A549 (cell line): ENCODE measurements at regions not wholly inside any gene's neighbourhood (a gene's known extent, or its start where the extent isn't known, plus 50 kb on each side); places are given as distances from the start of the nearest gene placed in this dataset.
"Not testable (repeated sequence)": the region's sequence is repeated elsewhere in the genome, so short reads cannot be mapped to it uniquely, and the experiment has no call there.

Source experiments
- ATAC-seq, 2 experiments: fragments of 200-7000 bp in 1 of 2; fragments of >200 bp in 1 of 2; cut with Nextera tagmentation in 1 of 2; cut with Tn5 transposase in 1 of 2; 3 replicates each; pipeline versions ENCODE4 v1.8.0 to v1.9.1; 2018 to 2020; ENCODE audit warnings: mild to moderate bottlenecking in 1 of 2, moderate library complexity in 1 of 2
- CTCF ChIA-PET: fragments of 300-600 bp; sonication (Branson Sonifier 250); formaldehyde crosslinking; extraction: SDS; loops from one replicate; lab custom pipeline; 2021; ENCODE audit warnings: antibody characterized with exemption, inconsistent platforms; lab: Yijun Ruan, JAX
- POLR2A ChIA-PET: fragments of 350-600 bp; formaldehyde crosslinking; extraction: SDS; loops from one replicate; lab custom pipeline; 2021; ENCODE audit warnings: antibody characterized with exemption, inconsistent platforms; lab: Yijun Ruan, JAX
- DNase-seq, 2 experiments: peaks; one replicate each; pipeline versions ENCODE4 v3.0.0 to v3.0.0-alpha.2; 2011 to 2016; ENCODE audit warnings: low read depth in 1 of 2, low spot score in 1 of 2
- FAIRE-seq: peaks from 2 replicates; lab custom pipeline; 2011; peaks lifted over from hg19 to GRCh38; lab: Jason Lieb, UNC
- H3K27ac ChIP-seq, 2 experiments: fragments of >200 bp; sonication (Bioruptor Twin); formaldehyde crosslinking; 3 replicates each; pipeline ENCODE4 v1.5.1; 2016 to 2017
- H3K4me1 ChIP-seq: fragments of >200 bp; sonication (Bioruptor Twin); formaldehyde crosslinking; 3 replicates; pipeline ENCODE4 v1.6.1; 2016
- H3K4me2 ChIP-seq: fragments of >200 bp; sonication (Bioruptor Twin); formaldehyde crosslinking; 3 replicates; pipeline ENCODE4 v1.6.1; 2016
- H3K4me3 ChIP-seq: fragments of >200 bp; sonication (Bioruptor Twin); formaldehyde crosslinking; 3 replicates; pipeline ENCODE4 v1.5.1; 2016
- H3K9me3 ChIP-seq: fragments of >200 bp; sonication (Bioruptor Twin); formaldehyde crosslinking; 3 replicates; pipeline ENCODE4 v1.6.1; 2016
- BHLHE40 ChIP-seq: IDR thresholded peaks from 2 replicates; pipeline ENCODE4 v1.6.1; 2012; ENCODE audit warnings: low read depth, low read length, inconsistent platforms
- CBX2 ChIP-seq: fragments of 200-600 bp; sonication (generic); IDR thresholded peaks from 2 replicates; pipeline ENCODE4 v1.6.1; 2016; ENCODE audit warnings: low read depth, mild to moderate bottlenecking, borderline replicate concordance
- CHD2 ChIP-seq: fragments of 150-350 bp; IDR thresholded peaks from 2 replicates; pipeline ENCODE4 v1.6.1; 2014; ENCODE audit warnings: low read length; ENCODE audit not compliant: partially characterized antibody
- HDAC2 ChIP-seq: fragments of 200-600 bp; sonication (generic); IDR thresholded peaks from 2 replicates; pipeline ENCODE4 v1.6.1; 2016
- HOXA7 ChIP-seq: fragments of 250-450 bp; sonication (Bioruptor Pico); IDR thresholded peaks from 2 replicates; pipeline ENCODE4 v1.5.0; 2020; ENCODE audit warnings: mild to moderate bottlenecking, moderate library complexity
- JUNB ChIP-seq: fragments of >200 bp; sonication (Bioruptor Twin); formaldehyde crosslinking; IDR thresholded peaks from 2 replicates; pipeline ENCODE4 v1.6.1; 2016
- MAX ChIP-seq: IDR thresholded peaks from 2 replicates; pipeline ENCODE4 v1.6.1; 2012
- MAZ ChIP-seq: fragments of 150-350 bp; IDR thresholded peaks from 2 replicates; pipeline ENCODE4 v1.6.1; 2014; ENCODE audit warnings: antibody characterized with exemption, low read depth, low read length, borderline replicate concordance
- MYC ChIP-seq: IDR thresholded peaks from 2 replicates; pipeline ENCODE4 v1.6.1; 2012; ENCODE audit warnings: mild to moderate bottlenecking, inconsistent platforms, low read length, improper control_type of control experiment, borderline replicate concordance
- PHF8 ChIP-seq: fragments of 200-600 bp; sonication (generic); IDR thresholded peaks from 2 replicates; pipeline ENCODE4 v1.6.1; 2016; ENCODE audit warnings: low read depth, mild to moderate bottlenecking, antibody characterized with exemption, moderate library complexity, borderline replicate concordance
- RAD21 ChIP-seq, 2 experiments: fragments of >200 bp in 1 of 2; sonication (Bioruptor Twin) in 1 of 2; formaldehyde crosslinking in 1 of 2; IDR thresholded peaks in 1 of 2; conservative IDR thresholded peaks in 1 of 2; 2 replicates in 1 of 2; 3 replicates in 1 of 2; pipeline ENCODE4 v1.6.1; 2012 to 2018; ENCODE audit warnings: inconsistent platforms in 1 of 2
- RARB ChIP-seq: fragments of 250-450 bp; sonication (Bioruptor Pico); IDR thresholded peaks from 2 replicates; pipeline ENCODE4 v1.8.0; 2021; ENCODE audit warnings: mild to moderate bottlenecking, moderate library complexity
- RNF2 ChIP-seq: fragments of 200-600 bp; sonication (generic); IDR thresholded peaks from 2 replicates; pipeline ENCODE4 v1.6.1; 2016; ENCODE audit warnings: low read depth, mild to moderate bottlenecking, antibody characterized with exemption, moderate library complexity, borderline replicate concordance
- TFCP2L1 ChIP-seq: fragments of 250-450 bp; sonication (Bioruptor Pico); IDR thresholded peaks from 2 replicates; pipeline ENCODE4 v1.5.0; 2021; ENCODE audit warnings: mild to moderate bottlenecking
- ZFP36 ChIP-seq: fragments of 450-650 bp; IDR thresholded peaks from 2 replicates; pipeline ENCODE4 v1.6.1; 2014; ENCODE audit warnings: borderline replicate concordance; ENCODE audit not compliant: partially characterized antibody
- WGBS: methylation state at CpG from one replicate; pipeline ENCODE4 v1.1.6; 2017; ENCODE audit errors: missing lambda C conversion rate; 5-methylcytosine and 5-hydroxymethylcytosine counted together
- TF ChIP-seq, protein P1 (sequence below): fragments of >200 bp; sonication (Bioruptor Twin); formaldehyde crosslinking; IDR thresholded peaks from 2 replicates; pipeline ENCODE4 v1.6.1; 2016
- TF ChIP-seq, protein P2 (sequence below): fragments of >200 bp; sonication (Bioruptor Twin); formaldehyde crosslinking; IDR thresholded peaks from 3 replicates; pipeline ENCODE4 v1.6.1; 2016

- POLR2A ChIA-PET, result no interaction called here
Measured at GRCh38 chr21:39071623-39072214, 111.5 kb downstream of the PSMG1 start.

DNA sequence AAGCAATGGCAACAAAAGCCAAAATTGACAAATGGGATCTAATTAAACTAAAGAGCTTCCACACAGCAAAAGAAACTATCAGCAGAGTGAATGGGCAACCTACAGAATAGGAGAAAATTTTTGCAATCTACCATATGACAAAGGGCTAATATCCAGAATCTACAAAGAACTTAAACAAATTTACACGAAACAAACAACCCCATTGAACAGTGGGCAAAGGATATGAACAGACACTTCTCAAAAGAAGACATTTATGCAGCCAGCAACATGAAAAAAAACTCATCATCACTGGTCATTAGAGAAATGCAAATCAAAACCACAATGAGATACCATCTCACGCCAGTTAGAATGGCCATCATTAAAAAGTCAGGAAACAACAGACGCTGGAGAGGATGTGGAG is 113.4 kb downstream of the PSMG1 start:
- H3K27ac ChIP-seq, H3K4me1 ChIP-seq, H3K4me3 ChIP-seq, DNase-seq, H3K4me2 ChIP-seq, FAIRE-seq, ATAC-seq, H3K9me3 ChIP-seq, POLR2A ChIA-PET, CTCF ChIA-PET: not testable (repeated sequence)
- 81% methylated on average over 3 of the region's 3 CpGs for WGBS

More at GRCh38 chr21:39071623-39072214, 111.5 kb downstream of the PSMG1 start:
- CTCF ChIA-PET, result no interaction called here
- no peak for TF ChIP-seq JUNB
- TF ChIP-seq MAZ, result no peak
- TF ChIP-seq, protein P1, sequence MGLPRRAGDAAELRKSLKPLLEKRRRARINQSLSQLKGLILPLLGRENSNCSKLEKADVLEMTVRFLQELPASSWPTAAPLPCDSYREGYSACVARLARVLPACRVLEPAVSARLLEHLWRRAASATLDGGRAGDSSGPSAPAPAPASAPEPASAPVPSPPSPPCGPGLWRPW, result no peak
- no peak for TF ChIP-seq RARB (CRISPR knock-in tag)
- TF ChIP-seq PHF8, result no peak
- TF ChIP-seq HOXA7 (CRISPR knock-in tag), result no peak
- 56% methylated on average over 4 of the region's 4 CpGs for WGBS
- Histone ChIP-seq H3K4me2 (no peak overlapping the region), H3K9me3 (no peaks in the 10 kb centered on the region), H3K4me3 (no peak overlapping the region), H3K4me1 (no peaks in the 10 kb centered on the region), H3K27ac (no peak overlapping the region)
- no peak for FAIRE-seq
- no peak for ATAC-seq
- DNase-seq, result no peak

DNA sequence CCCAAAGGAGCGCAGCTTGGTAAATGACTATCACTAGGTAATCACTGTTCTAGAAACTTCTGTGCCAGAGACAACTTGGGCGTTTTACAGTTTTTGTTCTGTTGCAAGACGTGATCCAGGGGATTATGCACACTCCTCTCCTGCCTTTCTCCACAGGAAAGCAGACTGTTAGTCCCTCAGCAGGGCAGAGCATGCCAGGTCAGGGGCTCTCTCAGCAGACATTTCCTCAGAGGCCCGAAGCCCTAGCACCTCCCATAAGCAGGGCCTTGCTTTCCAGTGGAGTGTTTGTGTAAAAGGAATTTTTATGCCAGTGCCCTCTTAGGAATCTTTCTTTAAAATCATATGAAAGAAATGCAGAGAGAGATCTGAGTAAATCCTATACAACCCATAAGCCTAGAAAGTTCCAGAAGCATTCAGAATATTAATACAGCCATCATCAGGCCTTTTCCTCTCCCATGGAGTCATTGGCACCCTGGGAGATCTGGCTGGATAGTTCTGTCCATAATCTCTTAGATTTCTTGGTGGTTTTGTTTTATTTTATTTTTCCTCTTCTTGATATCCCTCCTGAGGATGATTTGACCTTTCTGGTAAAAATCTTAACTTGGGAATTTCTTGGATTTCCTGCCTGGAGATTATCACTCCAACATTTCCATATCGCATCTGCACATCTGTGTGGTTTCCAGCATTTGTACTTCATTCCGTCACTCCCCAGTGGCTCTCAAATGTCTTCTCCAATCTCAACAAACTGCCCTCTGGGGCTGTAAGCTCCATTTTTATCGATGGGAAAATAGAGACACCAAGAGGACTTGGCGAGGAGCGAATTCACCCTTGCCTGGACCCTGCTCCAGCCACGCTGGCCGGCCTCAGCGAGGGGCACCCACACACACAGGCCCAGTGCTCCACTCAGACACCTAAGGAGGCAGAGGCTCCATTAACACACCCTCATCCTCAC is 116.1 kb downstream of the PSMG1 start:
- no peak overlapping the region for H3K4me3 ChIP-seq
- no peak overlapping the region for H3K4me2 ChIP-seq
- FAIRE-seq, result no peak
- TF ChIP-seq HDAC2 (no peak), CHD2 (no peak), BHLHE40 (no peak), ZFP36 (no peak), MAX (no peak), MYC (no peak), RAD21 (conservative IDR thresholded peaks at IDR 0.05 in 1 of 2, IDR thresholded peaks at IDR 0.05 in 1 of 2) (no peak), RNF2 (no peak), CBX2 (no peak), TFCP2L1 (no peak), HOXA7 (CRISPR knock-in tag) (no peak)
- TF ChIP-seq, protein P2, sequence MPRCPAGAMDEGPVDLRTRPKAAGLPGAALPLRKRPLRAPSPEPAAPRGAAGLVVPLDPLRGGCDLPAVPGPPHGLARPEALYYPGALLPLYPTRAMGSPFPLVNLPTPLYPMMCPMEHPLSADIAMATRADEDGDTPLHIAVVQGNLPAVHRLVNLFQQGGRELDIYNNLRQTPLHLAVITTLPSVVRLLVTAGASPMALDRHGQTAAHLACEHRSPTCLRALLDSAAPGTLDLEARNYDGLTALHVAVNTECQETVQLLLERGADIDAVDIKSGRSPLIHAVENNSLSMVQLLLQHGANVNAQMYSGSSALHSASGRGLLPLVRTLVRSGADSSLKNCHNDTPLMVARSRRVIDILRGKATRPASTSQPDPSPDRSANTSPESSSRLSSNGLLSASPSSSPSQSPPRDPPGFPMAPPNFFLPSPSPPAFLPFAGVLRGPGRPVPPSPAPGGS, result no peak
- ChIA-PET POLR2A (no interaction called here), CTCF (no interaction called here)
- WGBS, result 54% methylated on average over 8 of the region's 12 CpGs
- peaks cover 4% of the 10 kb centered on the region; the same call in 1 of the 3 replicates for H3K9me3 ChIP-seq
- no peak for ATAC-seq
- H3K4me1 ChIP-seq, result no peaks in the 10 kb centered on the region
- no peak overlapping the region for H3K27ac ChIP-seq
- DNase-seq, result no peak
